ENCODE measurements at regions not wholly inside any gene's neighbourhood (a gene's known extent, or its start where the extent isn't known, plus 50 kb on each side); places are given as distances from the start of the nearest gene placed in this dataset.

DNA sequence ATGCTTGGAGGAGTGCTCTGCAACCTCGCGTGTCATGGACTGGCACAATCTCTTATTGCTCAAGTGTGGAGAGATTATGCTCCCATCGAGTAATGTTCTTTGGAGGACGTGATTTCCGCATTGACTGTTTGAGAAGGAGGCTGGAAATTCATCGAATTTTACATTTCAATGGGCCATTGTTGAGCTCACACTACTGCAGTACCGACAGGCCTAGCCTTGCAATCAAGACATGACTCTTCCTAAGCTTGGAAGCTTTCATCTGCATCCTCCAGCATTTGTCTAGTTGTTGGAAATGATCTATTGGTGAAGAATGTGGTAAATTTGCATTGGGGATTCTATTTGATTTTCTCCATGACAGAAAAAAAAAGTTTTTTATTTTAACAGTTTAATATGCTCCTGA lies 156.8 kb downstream of the FZD1 start:
- WGBS, 2 donors (ENCODE audit: low coverage in 1 of 2): 70 to 82% methylated on average over 2 to 7 of the region's 7 CpGs
- no peak for ATAC-seq
- TF ChIP-seq, protein P1, sequence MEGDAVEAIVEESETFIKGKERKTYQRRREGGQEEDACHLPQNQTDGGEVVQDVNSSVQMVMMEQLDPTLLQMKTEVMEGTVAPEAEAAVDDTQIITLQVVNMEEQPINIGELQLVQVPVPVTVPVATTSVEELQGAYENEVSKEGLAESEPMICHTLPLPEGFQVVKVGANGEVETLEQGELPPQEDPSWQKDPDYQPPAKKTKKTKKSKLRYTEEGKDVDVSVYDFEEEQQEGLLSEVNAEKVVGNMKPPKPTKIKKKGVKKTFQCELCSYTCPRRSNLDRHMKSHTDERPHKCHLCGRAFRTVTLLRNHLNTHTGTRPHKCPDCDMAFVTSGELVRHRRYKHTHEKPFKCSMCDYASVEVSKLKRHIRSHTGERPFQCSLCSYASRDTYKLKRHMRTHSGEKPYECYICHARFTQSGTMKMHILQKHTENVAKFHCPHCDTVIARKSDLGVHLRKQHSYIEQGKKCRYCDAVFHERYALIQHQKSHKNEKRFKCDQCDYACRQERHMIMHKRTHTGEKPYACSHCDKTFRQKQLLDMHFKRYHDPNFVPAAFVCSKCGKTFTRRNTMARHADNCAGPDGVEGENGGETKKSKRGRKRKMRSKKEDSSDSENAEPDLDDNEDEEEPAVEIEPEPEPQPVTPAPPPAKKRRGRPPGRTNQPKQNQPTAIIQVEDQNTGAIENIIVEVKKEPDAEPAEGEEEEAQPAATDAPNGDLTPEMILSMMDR (IDR thresholded peaks at IDR 0.05): no peak
- no peak for TF ChIP-seq POLR2AphosphoS5 (IDR thresholded peaks at IDR 0.05)
- no peak for TF ChIP-seq EP300 (IDR thresholded peaks at IDR 0.05)
- no peak for TF ChIP-seq POLR2A (IDR thresholded peaks at IDR 0.05)
- Histone ChIP-seq H3K4me1 (no peaks in the 10 kb centered on the region), H3K4me3 (no peak overlapping the region), H3K9me3 (no peaks in the 10 kb centered on the region), H3K27ac (no peak overlapping the region), H3K36me3 (no peaks in the 10 kb centered on the region), H3K27me3 (no peaks in the 10 kb centered on the region)

DNA sequence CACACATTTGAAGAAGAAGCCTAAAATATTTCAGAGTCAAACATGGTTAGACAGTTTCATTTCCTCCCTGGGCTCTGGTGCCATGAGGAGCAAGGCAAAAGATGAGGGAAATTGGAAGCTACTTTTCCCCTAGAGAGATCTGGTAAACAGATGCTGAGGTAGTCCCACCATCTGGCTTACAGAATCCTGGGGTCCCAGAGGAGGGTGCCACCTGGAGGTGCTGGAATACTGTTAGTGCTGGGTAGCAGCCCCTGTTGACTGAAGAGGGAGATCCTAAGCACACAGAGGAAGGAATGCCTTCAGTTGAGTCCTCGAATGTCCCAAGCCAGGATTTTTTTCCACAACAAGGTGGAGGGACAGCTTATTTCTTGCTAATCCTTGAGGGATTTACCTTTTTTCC lies 160.1 kb downstream of the FZD1 start:
- Histone ChIP-seq H3K36me3 (no peaks in the 10 kb centered on the region), H3K27me3 (no peaks in the 10 kb centered on the region), H3K9me3 (no peaks in the 10 kb centered on the region), H3K4me3 (no peak overlapping the region), H3K4me1 (no peaks in the 10 kb centered on the region), H3K27ac (no peak overlapping the region)
- no peak for ATAC-seq
- TF ChIP-seq, protein P1 (IDR thresholded peaks at IDR 0.05): no peak
- TF ChIP-seq EP300 (IDR thresholded peaks at IDR 0.05): no peak
- TF ChIP-seq POLR2AphosphoS5 (IDR thresholded peaks at IDR 0.05): no peak
- no peak for TF ChIP-seq POLR2A (IDR thresholded peaks at IDR 0.05)
- 33% methylated on average over 1 of the region's 1 CpG; no CpG with 5 or more reads in 1 of the 2 donors for WGBS, 2 donors (ENCODE audit: low coverage in 1 of 2)

DNA sequence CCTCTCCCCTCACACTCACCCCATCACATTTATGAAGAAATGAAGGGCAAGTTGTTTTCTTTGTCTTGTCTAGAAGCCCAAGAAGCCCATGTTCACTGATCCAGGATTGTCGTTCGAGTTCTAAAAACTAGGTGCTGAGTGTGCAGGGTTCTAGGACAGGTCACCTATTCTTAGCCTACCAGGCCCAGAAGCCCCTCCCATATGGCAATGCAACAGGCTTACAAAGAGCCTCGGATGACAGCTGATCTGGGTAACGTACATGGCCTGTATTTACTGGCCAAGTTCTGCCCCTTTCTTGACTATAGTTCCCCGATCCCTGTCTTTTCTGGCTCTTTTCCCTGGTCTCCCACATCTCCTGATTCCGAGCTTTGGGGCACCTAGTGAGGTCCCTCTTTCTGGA lies 160.9 kb downstream of the FZD1 start:
- 91 to 93% methylated on average over 3 to 6 of the region's 6 CpGs for WGBS, 2 donors (ENCODE audit: low coverage in 1 of 2)
- ATAC-seq: no peak
- no peak overlapping the region for H3K4me3 ChIP-seq
- no peaks in the 10 kb centered on the region for H3K27me3 ChIP-seq
- no peaks in the 10 kb centered on the region for H3K4me1 ChIP-seq
- H3K36me3 ChIP-seq: no peaks in the 10 kb centered on the region
- no peaks in the 10 kb centered on the region for H3K9me3 ChIP-seq
- TF ChIP-seq POLR2A (IDR thresholded peaks at IDR 0.05) (no peak), EP300 (IDR thresholded peaks at IDR 0.05) (no peak), POLR2AphosphoS5 (IDR thresholded peaks at IDR 0.05) (no peak)
- TF ChIP-seq, protein P1 (IDR thresholded peaks at IDR 0.05): no peak
- H3K27ac ChIP-seq: no peak overlapping the region

DNA sequence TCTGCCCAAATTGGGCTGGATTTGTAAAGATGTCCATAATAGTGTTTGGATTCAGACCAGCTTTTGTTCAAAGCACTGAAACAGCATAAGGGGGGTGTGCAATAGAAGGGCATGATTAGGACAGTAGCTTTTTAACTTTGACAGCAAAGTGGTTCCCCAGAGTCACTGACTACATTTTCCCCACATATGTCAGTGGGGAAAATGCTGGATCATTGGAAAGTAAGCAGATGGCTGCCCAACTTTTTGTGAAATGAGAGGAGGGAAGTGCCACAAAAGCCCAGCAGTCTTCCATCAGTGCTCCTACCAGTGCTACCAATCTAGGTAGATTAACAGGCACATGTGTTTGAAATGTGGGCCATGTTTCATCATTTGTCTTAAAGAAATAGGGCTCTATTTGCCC lies 162.8 kb downstream of the FZD1 start:
- Histone ChIP-seq H3K4me3 (no peak overlapping the region), H3K9me3 (no peaks in the 10 kb centered on the region), H3K27ac (no peak overlapping the region), H3K27me3 (no peaks in the 10 kb centered on the region), H3K36me3 (no peaks in the 10 kb centered on the region), H3K4me1 (no peaks in the 10 kb centered on the region)
- no peak for ATAC-seq
- TF ChIP-seq POLR2A (IDR thresholded peaks at IDR 0.05): no peak
- TF ChIP-seq POLR2AphosphoS5 (IDR thresholded peaks at IDR 0.05): no peak
- no peak for TF ChIP-seq EP300 (IDR thresholded peaks at IDR 0.05)
- TF ChIP-seq, protein P1 (IDR thresholded peaks at IDR 0.05): no peak

DNA sequence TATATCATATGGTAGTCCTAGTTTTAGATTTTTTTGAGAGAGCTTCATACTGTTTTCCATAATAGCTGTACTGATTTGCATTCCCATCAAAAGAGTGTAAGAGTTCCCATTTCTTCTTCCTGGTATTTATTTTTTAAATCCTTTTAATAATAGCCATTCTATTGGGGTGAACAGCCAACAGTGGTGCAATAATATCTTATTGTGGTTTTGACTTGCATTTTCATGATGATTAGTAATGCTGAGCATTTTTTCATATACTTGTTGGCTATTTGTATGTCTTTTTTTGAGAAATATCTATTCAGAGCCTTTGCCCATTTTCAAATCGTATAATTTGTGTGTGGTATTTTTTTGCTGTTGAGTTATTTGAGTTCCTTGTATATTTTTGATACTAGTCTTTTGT lies 167.4 kb downstream of the FZD1 start:
- no peak for ATAC-seq
- TF ChIP-seq POLR2AphosphoS5 (IDR thresholded peaks at IDR 0.05) (no peak), EP300 (IDR thresholded peaks at IDR 0.05) (no peak), POLR2A (IDR thresholded peaks at IDR 0.05) (no peak)
- TF ChIP-seq, protein P1 (IDR thresholded peaks at IDR 0.05): no peak
- Histone ChIP-seq H3K4me3 (no peak overlapping the region), H3K36me3 (no peaks in the 10 kb centered on the region), H3K4me1 (no peaks in the 10 kb centered on the region), H3K27me3 (no peaks in the 10 kb centered on the region), H3K27ac (no peak overlapping the region), H3K9me3 (no peaks in the 10 kb centered on the region)
- 67 to 89% methylated on average over 1 of the region's 1 CpG for WGBS, 2 donors (ENCODE audit: low coverage in 1 of 2)

Measured in gastroesophageal sphincter (tissue), 4 donors.